ENCODE measurements at regions not wholly inside any gene's neighbourhood (a gene's known extent, or its start where the extent isn't known, plus 50 kb on each side); places are given as distances from the start of the nearest gene placed in this dataset.

DNA sequence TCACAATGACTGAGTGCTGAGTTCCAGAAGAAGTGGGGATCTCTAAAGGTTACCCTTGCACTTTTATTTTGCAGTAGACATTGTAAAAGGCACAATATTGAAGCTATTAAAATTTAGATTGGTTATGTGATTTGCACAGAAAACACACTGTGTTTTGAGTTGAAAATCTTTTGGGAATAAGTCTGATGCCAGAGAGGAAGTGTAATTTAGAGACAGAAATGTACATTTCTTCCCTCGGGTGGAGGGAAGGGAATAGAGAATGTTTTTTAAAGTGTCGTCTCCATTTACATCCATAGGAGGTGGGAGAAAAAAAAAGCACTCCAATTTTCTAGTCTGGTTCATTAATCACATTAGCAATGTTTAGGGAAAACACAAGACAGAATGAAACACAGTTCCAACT, 465.8 kb downstream of the OLFM4 start:
- no peak for DNase-seq (ENCODE audit: low spot score)

DNA sequence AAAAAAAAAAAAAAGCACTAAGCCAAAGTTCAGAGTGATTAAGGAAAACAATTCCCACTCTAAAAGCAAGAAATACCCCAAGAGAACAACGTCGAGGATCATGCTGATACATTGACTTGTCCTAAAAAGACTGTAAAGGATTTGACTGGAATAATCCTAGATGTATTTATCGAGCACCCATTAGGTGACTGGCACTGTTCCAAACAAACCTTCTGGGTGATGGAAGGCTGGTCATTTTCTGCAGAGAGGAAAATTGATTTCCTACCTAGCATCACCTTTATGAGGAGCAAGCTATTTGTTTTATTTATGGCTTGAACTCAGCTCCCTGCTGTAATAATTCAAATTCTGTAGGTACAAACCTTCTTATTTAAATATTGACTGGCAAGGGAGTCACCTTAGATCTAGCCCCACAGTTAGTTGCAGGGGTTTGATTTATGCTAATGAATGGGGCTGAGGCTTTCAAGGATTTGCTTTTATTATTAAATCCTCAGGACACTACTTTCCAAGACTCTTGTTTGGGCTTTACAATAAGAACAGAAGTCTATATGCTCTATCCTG, 471.0 kb downstream of the OLFM4 start:
- no peak for DNase-seq (ENCODE audit: low spot score)

DNA sequence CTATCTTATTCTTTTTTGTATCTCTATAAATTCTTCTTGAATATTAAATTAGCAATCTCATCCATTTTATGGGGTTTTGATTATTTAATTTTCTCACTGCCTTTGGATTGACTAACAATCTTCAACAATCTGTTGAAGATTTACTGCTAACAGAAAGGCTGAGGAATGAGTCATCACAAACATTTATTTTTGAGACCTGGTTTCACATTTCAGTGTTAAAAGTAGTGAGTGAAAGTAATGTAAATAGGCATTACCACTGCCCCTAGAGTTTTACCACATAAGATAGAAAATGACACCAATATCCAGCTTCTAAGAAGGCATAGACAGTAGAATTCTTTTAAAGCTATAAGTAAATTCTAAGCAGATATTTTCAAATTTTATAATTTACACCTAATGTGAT, 472.8 kb downstream of the OLFM4 start:
- no peak for DNase-seq (ENCODE audit: low spot score)

DNA sequence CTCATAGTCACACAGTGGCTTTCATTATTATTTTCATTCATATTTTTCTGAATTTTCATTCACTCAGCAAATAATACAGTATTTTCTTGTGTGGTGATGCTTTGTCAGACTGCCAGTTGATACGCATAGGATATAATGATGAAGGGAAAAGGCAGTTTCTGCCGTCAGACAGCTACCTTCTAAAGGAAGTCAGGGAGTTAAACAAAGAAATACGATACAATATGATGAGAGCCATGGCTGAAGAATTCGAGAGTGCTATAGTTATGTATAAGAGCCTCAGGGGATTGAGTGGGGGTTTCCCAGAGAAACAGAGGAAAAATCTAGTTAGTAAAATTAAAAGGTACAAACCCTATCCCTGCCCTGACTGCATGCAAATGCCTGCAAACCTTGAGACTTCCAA, 479.1 kb downstream of the OLFM4 start:
- DNase-seq (ENCODE audit: low spot score): no peak

DNA sequence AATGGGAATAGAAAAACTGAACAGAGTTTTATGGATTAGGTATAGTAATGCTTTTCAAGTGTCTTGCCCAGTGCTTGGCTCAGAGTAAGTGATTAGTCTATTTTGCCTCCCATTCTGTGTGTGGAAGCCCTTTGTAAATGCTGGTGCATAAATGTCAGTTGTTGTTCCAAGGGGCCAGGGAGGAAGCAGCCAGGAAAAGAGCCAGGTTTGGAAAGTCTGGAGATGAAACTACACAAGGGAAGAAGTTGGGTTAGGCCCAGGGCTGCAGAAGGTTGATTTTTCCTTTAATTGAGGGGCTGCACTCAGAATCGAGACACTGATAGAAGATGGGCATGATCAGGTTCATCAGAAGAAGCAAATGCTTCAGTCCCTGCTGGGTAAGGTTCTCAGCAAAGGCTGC, 484.0 kb downstream of the OLFM4 start:
- DNase-seq (ENCODE audit: low spot score): no peak

DNA sequence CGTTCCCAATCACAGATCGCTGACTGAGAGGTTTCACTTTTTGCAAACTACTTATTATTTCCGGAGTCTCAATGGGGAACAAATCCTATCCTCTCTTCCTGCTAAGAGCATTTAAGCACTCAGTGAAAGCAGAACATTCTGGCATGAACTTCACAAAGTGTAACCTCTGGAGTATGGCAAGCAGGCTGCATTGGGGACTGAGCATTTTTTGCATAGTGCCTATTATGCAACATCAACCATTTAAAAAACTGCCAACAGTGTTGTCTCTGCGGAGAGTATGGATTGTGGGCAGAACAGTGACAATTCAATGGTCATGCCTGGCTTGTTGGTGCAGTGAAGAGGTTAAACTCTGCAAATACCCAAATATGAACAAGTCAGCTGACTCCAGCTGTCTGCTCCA, 484.6 kb downstream of the OLFM4 start:
- DNase-seq (ENCODE audit: low spot score): no peak

DNA sequence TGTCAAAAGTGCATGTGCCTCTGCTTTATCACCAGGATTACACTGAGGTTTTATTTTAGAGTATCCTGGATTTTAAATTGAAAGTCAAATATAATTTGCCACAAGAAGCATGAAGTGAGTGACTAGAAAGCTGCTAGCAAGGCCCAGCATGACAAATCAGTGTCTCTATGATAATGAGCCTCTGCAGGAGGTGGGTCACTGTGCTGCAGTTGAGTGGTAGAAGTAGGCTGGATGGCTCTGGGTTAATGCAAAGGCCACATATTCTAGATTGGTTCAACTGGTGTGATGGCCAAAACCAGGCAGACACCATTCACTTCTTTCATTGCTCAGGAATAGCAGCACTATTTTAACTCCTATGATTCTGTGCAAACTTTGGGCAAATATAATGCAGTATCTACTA, 491.5 kb downstream of the OLFM4 start:
- no peak for DNase-seq (ENCODE audit: low spot score)

DNA sequence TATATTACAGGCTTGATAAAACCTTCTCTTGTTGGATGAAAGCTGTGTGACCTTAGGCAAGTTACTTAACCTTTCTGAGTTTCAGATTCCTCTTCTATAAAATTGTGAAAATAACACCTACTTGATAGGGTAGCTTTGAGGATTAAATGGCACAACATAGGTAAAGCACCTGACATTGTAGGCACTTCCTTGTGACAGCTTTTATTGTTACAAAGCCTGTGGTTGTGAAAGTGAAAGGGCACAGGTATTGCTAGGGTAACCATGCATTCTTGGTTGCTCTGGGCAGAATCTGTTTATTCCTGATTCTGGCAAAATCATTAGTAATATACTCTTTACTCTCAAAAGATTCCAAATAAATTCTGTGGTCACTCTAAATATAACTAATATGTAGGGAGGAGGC, 493.4 kb downstream of the OLFM4 start:
- no peak for DNase-seq (ENCODE audit: low spot score)

DNA sequence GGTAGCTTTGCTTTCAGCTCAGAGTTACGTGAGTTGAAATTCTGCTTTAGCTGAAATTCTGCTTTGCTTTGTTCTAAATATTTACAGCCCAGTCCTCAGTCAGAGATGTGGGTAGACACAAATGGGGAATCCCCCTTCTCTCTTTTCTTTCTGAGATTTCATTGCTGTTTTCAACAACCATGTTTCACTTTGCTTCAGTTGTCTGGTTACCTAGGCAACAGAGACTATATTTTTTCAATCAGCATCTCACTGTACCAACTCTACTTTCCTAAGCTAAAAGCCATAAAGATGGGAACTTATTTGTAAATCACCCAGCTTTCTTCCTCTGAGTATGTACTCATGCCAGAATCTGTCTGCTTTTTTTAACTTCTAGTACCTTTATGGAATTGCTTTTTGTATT, 509.0 kb downstream of the OLFM4 start:
- DNase-seq (ENCODE audit: low spot score): no peak

DNA sequence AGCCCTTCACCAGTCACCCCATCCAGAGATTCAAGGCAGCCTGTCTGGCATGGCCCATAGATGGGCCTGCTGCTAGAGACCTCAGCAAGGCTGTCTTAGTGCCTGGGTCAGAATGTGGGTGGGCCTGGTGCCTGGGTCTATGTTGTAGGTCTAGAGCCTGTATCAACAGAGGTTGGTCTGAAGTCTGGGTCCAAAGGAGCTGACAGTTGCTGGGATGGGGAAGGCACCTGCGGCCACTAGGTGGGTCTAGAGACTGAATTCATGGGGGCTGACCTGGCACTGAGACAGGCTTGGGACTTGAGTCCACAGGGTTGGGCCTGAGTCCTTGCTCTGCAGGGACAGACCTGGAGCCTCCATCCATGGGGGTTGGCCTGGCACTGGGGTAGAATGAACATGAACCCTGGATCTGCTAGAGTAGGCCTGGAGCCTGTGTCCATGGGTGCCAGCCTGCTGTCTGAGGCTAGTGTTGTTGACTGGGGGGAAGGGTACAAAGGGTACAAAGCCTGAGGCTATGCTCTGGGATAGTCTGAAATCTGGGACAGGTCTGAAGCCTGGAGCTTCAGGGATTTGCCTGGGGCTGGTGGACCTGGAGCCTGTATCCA, 516.8 kb downstream of the OLFM4 start:
- DNase-seq (ENCODE audit: low spot score): no peak

DNA sequence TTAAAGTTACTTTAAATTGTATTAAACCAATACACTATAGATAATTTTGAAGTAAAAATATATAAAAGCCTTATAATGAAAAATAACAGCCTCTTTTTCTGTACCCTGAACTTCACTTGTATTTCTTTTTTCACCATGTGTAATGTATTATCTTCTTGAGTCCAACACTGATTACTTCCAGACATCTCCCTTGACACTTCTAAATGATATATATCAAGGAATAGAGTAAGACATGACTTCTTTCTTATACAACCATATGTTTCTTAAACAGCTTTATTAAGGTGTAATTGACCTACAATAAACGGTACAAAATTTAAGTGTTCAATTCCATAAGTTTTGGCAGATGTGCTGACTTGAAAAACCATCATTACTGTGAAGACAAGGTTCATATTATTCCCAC, 531.9 kb downstream of the OLFM4 start:
- no peak for DNase-seq (ENCODE audit: low spot score)

DNA sequence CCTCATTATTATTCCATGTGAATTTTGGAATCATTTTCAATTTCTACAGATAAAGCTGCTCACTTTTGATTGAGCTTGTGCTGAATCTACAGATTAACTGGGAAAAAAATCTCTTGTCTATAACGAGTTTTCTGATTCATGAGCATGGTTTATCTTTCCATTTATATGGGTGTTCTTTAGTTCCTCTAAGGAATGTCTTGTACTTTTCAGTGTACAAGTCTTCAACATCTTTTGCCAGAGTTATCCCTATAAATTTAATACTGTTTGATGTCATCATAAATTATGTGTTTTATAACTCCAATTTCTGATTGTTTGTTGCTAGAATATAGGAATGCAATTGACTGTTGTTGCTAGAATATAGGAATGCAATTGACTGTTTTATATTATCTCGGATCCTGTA, 533.8 kb downstream of the OLFM4 start:
- no peak for DNase-seq (ENCODE audit: low spot score)

DNA sequence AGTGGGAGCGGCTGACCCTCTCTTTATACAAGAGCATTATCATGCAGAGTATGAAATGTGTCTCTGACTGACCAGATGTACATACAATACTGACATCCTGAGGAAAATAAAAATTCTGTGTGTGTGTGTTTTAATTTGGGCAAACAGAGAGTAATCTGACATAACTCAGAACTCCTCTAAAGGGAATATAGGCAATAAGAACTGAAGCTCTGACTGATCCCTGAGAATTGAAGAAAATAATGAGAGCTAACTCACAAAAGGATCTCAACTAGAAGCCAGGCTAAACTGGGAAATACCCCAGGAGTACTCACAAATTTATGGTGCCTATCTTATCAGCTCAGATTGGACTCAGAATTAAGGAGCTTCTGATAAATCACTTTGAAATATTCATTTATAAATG, 539.9 kb downstream of the OLFM4 start:
- no peak for DNase-seq (ENCODE audit: low spot score)

DNA sequence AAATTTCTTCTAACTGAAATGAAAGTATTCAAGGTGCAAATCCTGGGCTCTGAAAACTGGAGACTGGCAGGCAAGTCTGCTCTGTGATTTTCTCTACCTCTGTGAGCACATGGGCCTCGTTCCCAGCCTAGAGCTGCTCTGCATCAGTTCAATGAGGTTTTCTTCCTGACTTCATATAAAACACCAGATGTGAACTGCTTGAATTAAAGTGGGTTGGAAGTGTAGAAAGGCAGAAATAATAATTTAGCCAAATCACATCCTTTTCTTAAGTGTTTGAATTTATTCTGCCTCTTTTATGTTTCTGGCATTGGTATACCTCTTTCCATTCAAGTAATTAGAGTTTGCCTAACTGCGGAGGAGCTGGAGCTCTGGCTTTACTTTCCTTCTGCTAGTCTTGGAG, 540.8 kb downstream of the OLFM4 start:
- DNase-seq (ENCODE audit: low spot score): no peak

DNA sequence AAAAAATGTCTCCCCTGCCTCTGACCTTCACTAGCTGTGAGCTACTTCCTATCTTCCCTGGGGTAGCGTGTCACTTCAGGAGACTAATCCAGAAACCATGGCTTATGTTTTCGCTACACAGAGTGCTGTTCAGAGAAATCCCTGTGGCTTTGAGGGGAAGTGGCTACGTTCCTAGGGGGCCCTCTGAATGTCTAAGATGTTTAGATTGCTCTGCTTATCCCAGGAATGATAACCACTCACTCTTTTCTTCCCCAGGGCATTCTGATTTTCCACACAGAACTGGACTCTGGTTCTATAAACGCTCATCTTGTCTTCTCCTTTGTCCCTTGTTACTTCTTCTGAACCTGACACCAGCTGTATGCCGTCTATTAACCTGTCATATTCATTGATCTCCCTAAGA, 572.5 kb downstream of the OLFM4 start:
- DNase-seq (ENCODE audit: low spot score): no peak

DNA sequence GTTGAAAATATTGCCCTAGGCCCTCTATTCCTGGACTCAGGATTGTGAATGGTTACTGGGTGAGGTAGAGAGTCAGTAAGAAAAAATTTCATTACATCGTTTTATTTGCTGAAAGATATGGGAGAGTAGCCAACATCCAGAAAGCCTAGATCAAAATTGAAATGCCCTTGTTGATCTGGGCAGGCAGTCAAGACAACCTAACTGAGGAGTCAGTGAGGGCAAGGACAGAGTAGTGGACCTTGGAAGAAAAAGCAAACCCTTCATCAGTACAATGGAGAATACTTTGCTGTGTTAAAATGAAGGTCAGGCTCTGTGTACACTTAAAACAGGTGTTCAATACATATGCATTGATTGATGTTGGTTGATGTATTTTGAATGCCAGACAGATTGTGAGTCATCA, 576.7 kb downstream of the OLFM4 start:
- no peak for DNase-seq (ENCODE audit: low spot score)

DNA sequence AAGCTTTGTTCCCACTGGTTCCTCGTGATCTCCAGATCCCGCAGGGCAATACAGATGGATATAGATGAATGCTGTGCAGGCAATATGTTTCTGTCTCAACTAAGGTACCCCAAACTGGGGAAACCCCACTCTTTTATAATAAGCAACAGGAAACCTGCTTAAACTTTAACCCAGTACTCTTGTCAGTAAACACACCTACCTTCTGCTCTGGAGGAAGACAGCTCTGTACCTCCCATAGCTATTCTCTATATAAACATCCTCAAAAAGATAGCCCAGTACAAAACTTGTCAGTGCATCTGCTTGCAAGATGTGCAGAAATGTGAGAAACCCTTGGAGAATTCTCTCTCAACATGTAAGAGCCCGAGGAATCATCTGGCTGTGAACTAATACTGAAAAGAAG, 583.6 kb downstream of the OLFM4 start:
- DNase-seq (ENCODE audit: low spot score): no peak

DNA sequence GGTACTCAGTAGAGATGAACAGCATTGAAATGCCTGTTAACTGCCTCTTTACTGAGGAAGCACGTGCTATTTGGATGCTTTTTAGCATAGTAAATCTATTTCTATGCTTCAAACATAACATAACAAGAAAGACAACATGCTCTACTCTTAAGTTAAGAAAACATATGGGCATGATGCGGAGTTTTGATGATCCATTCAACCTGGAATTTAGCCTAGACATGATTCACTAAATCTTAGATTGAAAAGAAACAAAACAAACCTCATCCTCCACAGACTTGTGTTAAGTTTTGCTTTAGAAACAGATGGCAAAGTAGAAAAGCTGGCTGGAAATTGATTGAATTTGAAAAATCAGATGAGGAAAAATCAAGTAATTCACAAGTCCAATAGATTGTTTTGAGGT, 593.8 kb downstream of the OLFM4 start:
- no peak for DNase-seq (ENCODE audit: low spot score)

DNA sequence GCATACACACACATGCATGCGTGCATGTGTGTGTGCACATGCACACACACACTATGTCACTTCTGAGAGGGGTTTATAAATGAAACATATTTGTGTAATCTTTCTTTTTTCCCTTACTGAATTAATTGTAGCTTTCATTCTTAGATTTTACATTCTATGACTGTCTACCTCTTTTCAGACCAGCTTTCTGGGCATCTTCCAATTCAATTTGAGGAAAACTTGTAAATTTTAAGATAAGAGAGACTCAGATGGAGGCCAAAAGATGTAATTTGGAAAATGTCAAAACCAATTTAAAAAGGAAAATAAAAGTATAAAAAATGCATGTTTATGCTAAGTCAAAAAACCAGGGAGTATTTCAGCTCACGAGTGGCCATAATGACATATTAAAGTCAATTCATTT, 594.5 kb downstream of the OLFM4 start:
- no peak for DNase-seq (ENCODE audit: low spot score)

DNA sequence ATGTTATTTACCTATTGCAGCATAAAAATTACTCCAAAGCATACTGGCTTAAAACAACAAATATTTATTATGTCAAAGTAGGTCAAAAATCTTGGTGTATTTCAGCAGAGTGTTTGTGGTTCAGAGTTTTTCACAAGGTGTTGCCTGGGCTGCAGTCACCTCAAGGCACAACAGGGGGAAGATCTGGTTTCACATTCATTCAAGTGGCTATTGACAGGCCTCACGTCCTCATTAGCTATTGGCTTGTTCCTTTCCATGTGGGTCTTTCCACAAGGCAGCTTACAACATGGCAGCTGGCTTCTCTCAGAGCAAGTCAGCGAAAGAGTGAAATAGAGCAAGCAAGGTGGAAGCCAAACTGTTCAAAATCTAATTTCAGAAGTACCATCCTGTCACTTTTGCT, 602.9 kb downstream of the OLFM4 start:
- DNase-seq (ENCODE audit: low spot score): no peak

DNA sequence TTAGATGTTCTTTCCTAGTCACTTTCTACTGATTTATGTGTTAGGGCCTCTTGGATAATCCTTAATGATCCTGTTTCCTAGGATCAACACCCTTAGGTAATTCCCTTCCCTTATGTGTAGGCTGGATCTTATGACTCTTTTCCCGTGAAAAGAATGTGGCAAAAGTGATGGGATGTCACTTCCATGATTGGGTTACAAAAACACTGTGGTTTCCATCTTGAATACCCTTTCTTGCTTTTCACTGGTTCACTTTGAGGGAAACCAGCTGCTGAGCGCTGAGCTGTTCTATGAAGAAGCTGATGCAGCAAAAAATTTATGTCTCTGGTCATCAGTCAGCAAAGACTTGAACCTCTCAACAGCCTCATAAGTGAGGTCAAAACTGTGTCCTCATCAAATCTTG, 609.4 kb downstream of the OLFM4 start:
- no peak for DNase-seq (ENCODE audit: low spot score)

DNA sequence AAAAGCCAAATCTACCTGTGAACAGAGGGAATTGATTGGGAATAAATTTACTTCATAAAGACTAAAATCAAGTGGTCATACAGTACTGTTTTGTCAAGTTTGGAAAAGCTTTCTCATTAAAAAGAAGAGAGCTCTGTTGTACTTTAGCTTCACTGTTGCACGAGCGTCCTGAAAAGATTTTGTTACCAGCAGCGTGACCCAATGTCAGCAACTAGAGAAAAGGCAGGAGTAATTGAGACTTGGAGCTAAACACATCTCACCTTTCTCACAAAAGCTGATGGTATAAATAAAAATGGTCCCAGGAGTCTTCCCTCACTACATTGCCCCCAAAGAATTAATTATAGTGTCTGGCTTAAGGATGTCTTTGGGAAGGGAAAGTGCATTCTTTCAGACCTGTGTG, 613.7 kb downstream of the OLFM4 start:
- no peak for DNase-seq (ENCODE audit: low spot score)

DNA sequence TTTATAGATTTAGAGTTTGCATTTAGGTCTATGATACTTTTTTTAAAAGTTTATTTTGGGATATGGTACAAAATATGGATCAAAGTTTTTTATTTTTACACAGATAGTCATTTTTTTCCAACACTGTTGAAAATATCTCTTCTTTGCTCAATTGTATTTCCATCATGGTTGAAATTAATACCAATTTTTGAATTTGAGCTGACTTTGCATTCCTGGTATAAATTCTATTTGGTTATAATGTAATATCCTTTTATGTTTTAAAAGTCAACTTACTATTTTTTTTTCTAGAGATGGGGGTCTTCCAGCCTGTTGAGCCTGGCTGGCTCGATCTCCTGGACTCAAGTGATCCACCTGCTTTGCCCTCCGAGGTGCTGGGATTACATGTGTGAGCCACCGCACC, 620.1 kb downstream of the OLFM4 start:
- no peak for DNase-seq (ENCODE audit: low spot score)

DNA sequence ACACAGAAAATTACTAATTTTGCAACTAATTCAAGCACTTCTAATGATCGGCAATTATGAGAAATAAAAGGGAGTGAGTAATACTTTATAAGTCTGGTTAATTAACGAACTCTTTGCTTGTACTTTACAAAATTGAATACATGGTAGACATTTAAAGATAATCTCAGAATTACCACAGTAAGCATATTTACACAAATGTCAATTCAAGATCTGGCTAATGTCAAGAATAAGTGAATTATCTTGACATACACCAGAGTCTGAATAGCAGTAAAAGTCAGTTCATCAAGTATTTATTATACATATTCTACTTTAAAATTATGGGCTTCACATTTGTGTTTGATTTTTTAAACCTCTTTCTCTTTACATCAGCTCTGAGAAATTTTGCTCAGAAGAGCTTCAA, 643.4 kb downstream of the OLFM4 start:
- DNase-seq (ENCODE audit: low spot score): no peak

Measured in HT-29 (cell line).